ENCODE measurements at regions not wholly inside any gene's neighbourhood (a gene's known extent, or its start where the extent isn't known, plus 50 kb on each side); places are given as distances from the start of the nearest gene placed in this dataset.
A peak's percentile ranks its signal among the peaks of the same experiment; 100 is the strongest.

DNA sequence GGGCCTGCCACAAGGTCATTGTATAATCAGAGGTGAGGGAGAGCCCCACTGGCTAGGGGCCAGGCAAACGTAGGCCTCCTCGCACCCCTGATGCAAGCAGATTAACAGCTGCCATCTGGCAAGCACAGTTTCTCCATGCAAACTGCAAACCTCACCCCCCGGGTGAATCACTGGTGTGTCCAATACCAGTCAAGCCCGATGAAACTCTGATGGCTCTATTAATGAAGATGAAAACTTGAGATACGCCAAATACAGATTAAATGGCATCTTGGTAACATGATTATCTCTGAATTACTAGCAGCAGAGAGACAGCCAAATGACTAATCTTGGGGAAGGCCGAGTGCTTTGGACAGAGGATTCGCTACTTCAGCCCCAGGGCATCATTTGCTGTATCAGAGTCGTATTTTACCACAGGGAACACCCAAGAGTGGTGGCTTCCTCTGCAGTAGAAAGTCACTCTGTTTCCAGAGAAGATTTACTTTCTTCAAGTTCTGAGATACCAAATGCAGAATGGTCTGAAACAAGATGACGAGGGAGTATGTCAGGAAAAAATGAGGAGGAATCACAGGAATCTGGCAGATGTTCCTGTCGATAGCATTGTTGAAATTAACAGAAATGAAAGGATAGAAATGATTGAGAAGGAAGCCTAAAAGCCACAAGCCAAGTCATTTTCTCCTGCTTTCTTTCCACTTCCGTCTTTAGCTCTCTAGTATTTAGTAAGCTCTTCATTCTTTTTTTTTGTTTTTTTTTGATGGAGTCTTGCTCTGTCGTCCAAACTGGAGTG, 96.2 kb upstream of the NR2F2 start:
- Mint-ChIP-seq H3K4me1 (ENCODE audit: low read depth, unreplicated experiment) (peaks cover 52% of the 10 kb centered on the region), H3K4me3 (ENCODE audit: low read depth, unreplicated experiment) (no peak overlapping the region), H3K27ac (ENCODE audit: unreplicated experiment) (peak overlapping the region; percentile 84), H3K36me3 (ENCODE audit: insufficient read depth, unreplicated experiment) (peaks cover 18% of the 10 kb centered on the region), H3K9me3 (ENCODE audit: low read depth, unreplicated experiment) (no peaks in the 10 kb centered on the region), H3K27me3 (ENCODE audit: unreplicated experiment) (no peaks in the 10 kb centered on the region)
- TF ChIP-seq, protein P1, sequence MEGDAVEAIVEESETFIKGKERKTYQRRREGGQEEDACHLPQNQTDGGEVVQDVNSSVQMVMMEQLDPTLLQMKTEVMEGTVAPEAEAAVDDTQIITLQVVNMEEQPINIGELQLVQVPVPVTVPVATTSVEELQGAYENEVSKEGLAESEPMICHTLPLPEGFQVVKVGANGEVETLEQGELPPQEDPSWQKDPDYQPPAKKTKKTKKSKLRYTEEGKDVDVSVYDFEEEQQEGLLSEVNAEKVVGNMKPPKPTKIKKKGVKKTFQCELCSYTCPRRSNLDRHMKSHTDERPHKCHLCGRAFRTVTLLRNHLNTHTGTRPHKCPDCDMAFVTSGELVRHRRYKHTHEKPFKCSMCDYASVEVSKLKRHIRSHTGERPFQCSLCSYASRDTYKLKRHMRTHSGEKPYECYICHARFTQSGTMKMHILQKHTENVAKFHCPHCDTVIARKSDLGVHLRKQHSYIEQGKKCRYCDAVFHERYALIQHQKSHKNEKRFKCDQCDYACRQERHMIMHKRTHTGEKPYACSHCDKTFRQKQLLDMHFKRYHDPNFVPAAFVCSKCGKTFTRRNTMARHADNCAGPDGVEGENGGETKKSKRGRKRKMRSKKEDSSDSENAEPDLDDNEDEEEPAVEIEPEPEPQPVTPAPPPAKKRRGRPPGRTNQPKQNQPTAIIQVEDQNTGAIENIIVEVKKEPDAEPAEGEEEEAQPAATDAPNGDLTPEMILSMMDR (IDR thresholded peaks at IDR 0.05; ENCODE audit: unreplicated experiment): no peak
- DNase-seq: peak; percentile 14
- BruUV-seq (replicated peaks): no TSS peak
- intact Hi-C loops (cut with micrococcal nuclease; ENCODE audit: unreplicated experiment): no loop called here
- CTCF ChIA-PET: interaction anchor here (1.0 kb wide), 1 partner anchor 93 kb away, joined by 3 read pairs; no protein-coding TSS in a partner anchor

DNA sequence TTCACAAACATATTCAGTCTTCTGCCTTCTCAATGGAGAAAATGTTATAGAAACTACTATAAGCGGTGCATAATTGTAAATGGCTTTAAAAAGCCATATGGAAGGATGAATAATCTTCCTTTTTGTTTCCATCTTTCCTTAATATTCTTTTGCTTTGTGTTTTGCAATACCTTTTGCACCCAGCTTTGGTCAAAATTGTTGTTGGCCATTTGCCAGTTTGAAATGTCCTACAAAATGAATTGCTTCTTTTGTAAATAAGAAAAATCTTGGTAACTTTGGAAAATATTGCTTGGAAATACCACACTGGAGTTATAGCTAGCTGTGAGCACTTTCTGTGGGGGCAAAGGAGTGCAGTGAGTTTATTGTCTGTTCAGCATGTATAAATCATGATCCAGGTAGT, 93.5 kb upstream of the NR2F2 start:
- H3K27ac Mint-ChIP-seq (ENCODE audit: unreplicated experiment): peak overlapping the region; percentile 46
- TF ChIP-seq, protein P1 (IDR thresholded peaks at IDR 0.05; ENCODE audit: unreplicated experiment): no peak
- no peaks in the 10 kb centered on the region for H3K27me3 Mint-ChIP-seq (ENCODE audit: unreplicated experiment)
- CTCF ChIA-PET: no interaction called here
- BruUV-seq (replicated peaks): no TSS peak
- H3K36me3 Mint-ChIP-seq (ENCODE audit: insufficient read depth, unreplicated experiment): peaks cover 12% of the 10 kb centered on the region
- no peaks in the 10 kb centered on the region for H3K9me3 Mint-ChIP-seq (ENCODE audit: low read depth, unreplicated experiment)
- H3K4me3 Mint-ChIP-seq (ENCODE audit: low read depth, unreplicated experiment): no peak overlapping the region
- intact Hi-C loops (cut with micrococcal nuclease; ENCODE audit: unreplicated experiment): no loop called here
- no peak for DNase-seq
- H3K4me1 Mint-ChIP-seq (ENCODE audit: low read depth, unreplicated experiment): peaks cover 65% of the 10 kb centered on the region

DNA sequence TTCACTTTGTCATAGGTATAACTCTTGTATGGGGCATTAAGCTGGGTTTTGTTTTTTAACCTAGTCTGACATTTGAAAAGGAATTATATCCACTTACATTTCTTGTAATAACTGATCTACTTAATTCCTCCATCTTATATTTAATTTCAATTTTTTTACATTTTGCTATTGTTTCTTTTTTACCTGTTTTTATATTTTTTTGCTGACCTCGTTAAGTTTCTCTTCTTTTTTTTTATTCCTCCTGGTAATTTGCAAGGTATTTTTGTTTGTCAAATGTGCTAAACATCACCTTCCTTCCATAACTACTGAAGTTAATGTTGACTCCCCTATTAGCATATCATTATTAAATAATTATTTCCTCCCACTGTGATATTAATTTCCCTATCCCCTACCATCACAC, 87.7 kb upstream of the NR2F2 start:
- intact Hi-C loops (cut with micrococcal nuclease; ENCODE audit: unreplicated experiment): no loop called here
- peaks cover 37% of the 10 kb centered on the region for H3K4me1 Mint-ChIP-seq (ENCODE audit: low read depth, unreplicated experiment)
- no peaks in the 10 kb centered on the region for H3K27me3 Mint-ChIP-seq (ENCODE audit: unreplicated experiment)
- TF ChIP-seq, protein P1 (IDR thresholded peaks at IDR 0.05; ENCODE audit: unreplicated experiment): no peak
- peaks cover 12% of the 10 kb centered on the region for H3K9me3 Mint-ChIP-seq (ENCODE audit: low read depth, unreplicated experiment)
- H3K4me3 Mint-ChIP-seq (ENCODE audit: low read depth, unreplicated experiment): no peak overlapping the region
- CTCF ChIA-PET: no interaction called here
- H3K27ac Mint-ChIP-seq (ENCODE audit: unreplicated experiment): peak overlapping the region; percentile 53
- no TSS peak for BruUV-seq (replicated peaks)
- DNase-seq: no peak
- peaks cover 20% of the 10 kb centered on the region for H3K36me3 Mint-ChIP-seq (ENCODE audit: insufficient read depth, unreplicated experiment)

DNA sequence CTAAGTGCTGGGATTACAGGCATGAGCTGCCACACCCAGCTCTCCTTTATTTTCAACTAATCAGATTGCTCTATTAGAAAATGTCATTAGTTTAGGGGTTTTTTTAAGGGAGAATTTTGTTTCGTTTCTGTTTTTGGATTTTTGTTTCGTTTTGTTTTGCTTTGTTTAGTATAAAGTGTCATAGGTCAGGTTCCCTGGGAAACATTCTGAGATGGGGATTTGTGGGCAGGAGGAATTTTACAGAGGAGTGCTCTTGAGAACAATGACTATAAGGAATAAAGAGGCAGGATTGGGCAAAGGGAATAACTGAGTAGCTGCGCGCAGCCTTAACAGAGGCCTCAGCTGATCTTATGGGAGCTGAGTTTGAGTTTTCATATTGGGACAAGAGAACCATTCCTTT, 86.8 kb upstream of the NR2F2 start:
- TF ChIP-seq, protein P1 (IDR thresholded peaks at IDR 0.05; ENCODE audit: unreplicated experiment): no peak
- no peak for DNase-seq
- peaks cover 37% of the 10 kb centered on the region for H3K4me1 Mint-ChIP-seq (ENCODE audit: low read depth, unreplicated experiment)
- CTCF ChIA-PET: interaction anchor here (0.6 kb wide), 1 partner anchor 180 kb away, joined by 3 read pairs; no protein-coding TSS in a partner anchor
- peak overlapping the region; percentile 53 for H3K27ac Mint-ChIP-seq (ENCODE audit: unreplicated experiment)
- H3K27me3 Mint-ChIP-seq (ENCODE audit: unreplicated experiment): no peaks in the 10 kb centered on the region
- peaks cover 20% of the 10 kb centered on the region for H3K36me3 Mint-ChIP-seq (ENCODE audit: insufficient read depth, unreplicated experiment)
- H3K9me3 Mint-ChIP-seq (ENCODE audit: low read depth, unreplicated experiment): peaks cover 12% of the 10 kb centered on the region
- intact Hi-C loops (cut with micrococcal nuclease; ENCODE audit: unreplicated experiment): no loop called here
- no peak overlapping the region for H3K4me3 Mint-ChIP-seq (ENCODE audit: low read depth, unreplicated experiment)
- no TSS peak for BruUV-seq (replicated peaks)

Measured in Calu3 (cell line).